ENCODE measurements at regions not wholly inside any gene's neighbourhood (a gene's known extent, or its start where the extent isn't known, plus 50 kb on each side); places are given as distances from the start of the nearest gene placed in this dataset.

DNA sequence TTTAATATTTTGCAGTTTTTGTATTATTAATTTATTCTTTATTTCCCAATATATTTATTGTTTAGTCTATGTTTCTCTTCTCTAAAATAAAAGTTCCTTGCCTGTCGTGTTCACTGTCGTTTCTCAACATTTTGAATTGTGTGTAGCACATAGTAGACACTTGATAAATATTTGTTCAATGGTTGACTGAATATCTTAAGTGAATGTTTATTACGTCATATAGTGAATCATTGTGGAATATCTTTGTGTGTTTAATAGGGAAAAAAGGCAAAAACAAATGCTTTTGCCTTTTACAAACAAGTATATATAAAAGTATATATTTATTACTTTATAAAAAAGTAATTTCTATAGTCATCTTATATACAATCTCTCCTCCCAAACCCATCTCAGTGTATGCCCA lies 572.3 kb downstream of the EPHA3 start:
- TF ChIP-seq, protein P1, sequence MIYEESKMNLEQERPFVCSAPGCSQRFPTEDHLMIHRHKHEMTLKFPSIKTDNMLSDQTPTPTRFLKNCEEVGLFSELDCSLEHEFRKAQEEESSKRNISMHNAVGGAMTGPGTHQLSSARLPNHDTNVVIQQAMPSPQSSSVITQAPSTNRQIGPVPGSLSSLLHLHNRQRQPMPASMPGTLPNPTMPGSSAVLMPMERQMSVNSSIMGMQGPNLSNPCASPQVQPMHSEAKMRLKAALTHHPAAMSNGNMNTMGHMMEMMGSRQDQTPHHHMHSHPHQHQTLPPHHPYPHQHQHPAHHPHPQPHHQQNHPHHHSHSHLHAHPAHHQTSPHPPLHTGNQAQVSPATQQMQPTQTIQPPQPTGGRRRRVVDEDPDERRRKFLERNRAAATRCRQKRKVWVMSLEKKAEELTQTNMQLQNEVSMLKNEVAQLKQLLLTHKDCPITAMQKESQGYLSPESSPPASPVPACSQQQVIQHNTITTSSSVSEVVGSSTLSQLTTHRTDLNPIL (CRISPR knock-in tag; IDR thresholded peaks at IDR 0.05; ENCODE audit: low read depth) = no peak
- no peak for TF ChIP-seq ZFP30 (CRISPR knock-in tag; IDR thresholded peaks at IDR 0.05)
- TF ChIP-seq ZNF565 (CRISPR knock-in tag; conservative IDR thresholded peaks at IDR 0.05; ENCODE audit: low read depth) = no peak
- no peak for TF ChIP-seq ZFP3 (CRISPR knock-in tag; IDR thresholded peaks at IDR 0.05)
- no peak for TF ChIP-seq CSRNP3 (CRISPR knock-in tag; IDR thresholded peaks at IDR 0.05)
- no peak for TF ChIP-seq ISL1 (CRISPR knock-in tag; IDR thresholded peaks at IDR 0.05)
- TF ChIP-seq ARNTL (CRISPR knock-in tag; IDR thresholded peaks at IDR 0.05; ENCODE audit: borderline replicate concordance, low read depth) = no peak
- TF ChIP-seq ZNF70 (CRISPR knock-in tag; IDR thresholded peaks at IDR 0.05) = no peak
- TF ChIP-seq TOX (CRISPR knock-in tag; IDR thresholded peaks at IDR 0.05; ENCODE audit: borderline replicate concordance) = no peak
- TF ChIP-seq GLIS3 (CRISPR knock-in tag; IDR thresholded peaks at IDR 0.05) = no peak
- no peak for TF ChIP-seq ZC3H10 (CRISPR knock-in tag; IDR thresholded peaks at IDR 0.05)
- TF ChIP-seq, protein P2, sequence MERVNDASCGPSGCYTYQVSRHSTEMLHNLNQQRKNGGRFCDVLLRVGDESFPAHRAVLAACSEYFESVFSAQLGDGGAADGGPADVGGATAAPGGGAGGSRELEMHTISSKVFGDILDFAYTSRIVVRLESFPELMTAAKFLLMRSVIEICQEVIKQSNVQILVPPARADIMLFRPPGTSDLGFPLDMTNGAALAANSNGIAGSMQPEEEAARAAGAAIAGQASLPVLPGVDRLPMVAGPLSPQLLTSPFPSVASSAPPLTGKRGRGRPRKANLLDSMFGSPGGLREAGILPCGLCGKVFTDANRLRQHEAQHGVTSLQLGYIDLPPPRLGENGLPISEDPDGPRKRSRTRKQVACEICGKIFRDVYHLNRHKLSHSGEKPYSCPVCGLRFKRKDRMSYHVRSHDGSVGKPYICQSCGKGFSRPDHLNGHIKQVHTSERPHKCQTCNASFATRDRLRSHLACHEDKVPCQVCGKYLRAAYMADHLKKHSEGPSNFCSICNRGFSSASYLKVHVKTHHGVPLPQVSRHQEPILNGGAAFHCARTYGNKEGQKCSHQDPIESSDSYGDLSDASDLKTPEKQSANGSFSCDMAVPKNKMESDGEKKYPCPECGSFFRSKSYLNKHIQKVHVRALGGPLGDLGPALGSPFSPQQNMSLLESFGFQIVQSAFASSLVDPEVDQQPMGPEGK (CRISPR knock-in tag; IDR thresholded peaks at IDR 0.05; ENCODE audit: borderline replicate concordance) = no peak

Data from SK-N-SH treated with all-trans-retinoic acid at 6 μM for 48 hours (cell line).